ENCODE measurements at regions not wholly inside any gene's neighbourhood (a gene's known extent, or its start where the extent isn't known, plus 50 kb on each side); places are given as distances from the start of the nearest gene placed in this dataset.
"Not testable (repeated sequence)": the region's sequence is repeated elsewhere in the genome, so short reads cannot be mapped to it uniquely, and the experiment has no call there.

DNA sequence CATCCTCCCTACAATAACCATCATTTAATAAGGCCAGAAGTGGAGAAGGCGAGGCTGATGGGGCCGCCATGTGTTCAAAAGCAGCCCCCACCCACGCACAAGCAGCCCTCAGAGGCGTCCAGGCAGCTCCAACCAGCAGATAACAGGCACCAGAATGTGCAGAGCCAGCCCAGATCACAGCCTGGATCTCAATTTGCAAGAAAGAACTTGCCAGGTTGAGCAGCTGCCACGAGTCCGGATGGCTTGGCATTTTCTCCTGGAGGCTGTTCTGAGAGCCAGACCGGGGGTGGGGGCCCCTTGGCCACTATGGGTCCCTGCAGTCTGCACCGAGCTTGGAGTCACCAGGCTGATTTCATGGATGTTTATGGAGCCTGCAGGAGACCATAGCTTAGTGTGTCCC lies 338.1 kb downstream of the PREX1 start:
- DNase-seq = no peak

DNA sequence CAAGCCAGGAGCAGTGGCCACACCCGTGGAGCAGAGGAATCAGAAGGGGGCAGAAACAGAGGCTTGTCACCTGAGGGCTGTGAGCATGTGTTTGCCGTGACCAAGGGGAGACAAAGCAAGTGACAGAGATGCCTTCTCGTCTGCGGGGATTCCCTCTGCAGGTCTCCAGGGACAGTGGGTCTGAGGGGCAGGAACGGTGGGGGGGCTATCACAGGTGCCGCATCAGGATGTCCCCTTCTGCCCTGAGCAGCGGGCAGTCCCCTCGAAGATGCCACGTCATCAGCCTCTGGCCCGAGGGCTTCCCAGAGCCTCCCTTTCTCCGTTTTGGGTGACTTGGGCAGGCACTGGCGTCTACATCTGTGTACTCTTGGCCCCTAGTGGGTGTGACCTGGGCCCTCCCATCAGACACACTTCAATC lies 338.7 kb downstream of the PREX1 start:
- DNase-seq = no peak

DNA sequence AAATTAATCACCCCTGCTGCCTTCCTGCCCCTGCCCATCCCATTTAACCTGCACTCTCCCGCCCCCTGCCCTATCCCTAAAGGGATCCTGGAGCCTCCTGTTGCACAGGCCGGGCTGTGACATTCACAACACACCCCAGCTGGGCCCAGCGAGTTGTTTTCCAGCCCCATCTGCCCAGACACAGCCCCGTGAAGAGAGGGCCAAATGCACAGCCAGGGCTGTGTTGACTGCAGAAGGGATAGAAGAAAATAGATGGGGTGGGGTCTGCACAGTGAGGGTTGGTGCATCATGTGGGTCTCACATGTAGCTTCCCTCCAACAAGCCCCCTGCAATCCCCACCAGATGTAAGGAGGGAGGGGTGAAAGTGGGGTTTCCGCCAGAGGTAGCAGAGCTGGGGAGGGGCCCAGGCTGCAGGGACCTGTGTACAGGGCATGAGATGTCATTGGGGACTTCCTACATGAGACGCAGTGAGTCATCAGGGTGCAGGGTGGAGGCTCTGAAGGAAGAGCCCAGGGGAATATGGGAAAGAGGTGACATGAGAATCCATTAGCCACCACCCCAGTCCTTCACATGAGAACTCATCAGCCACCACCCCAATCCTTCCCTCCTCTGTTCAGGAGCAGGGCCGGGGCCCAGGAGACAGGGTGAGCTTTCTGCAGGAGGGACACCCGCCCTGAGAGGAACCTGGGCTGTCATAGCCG lies 339.3 kb downstream of the PREX1 start:
- DNase-seq = not testable (repeated sequence)

DNA sequence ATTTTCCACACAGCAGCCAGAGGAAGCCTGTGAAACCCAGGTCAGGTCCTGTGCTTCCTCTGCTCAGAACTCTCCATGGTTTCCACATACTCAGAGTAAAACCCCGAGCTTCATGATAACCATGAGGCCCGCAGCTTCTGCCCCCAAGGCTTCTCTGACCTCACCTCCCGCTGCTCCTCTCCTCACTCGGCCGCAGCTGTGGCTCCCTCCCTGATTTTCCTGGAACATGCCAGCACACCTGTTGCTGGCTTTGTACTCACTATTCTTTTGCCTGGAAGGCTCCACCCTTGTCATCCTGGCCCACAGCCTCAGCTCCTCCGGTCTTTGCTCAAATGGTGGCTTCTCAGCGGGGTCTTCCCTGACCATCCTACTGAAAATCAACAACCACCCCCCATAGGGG lies 341.7 kb downstream of the PREX1 start:
- DNase-seq = no peak

DNA sequence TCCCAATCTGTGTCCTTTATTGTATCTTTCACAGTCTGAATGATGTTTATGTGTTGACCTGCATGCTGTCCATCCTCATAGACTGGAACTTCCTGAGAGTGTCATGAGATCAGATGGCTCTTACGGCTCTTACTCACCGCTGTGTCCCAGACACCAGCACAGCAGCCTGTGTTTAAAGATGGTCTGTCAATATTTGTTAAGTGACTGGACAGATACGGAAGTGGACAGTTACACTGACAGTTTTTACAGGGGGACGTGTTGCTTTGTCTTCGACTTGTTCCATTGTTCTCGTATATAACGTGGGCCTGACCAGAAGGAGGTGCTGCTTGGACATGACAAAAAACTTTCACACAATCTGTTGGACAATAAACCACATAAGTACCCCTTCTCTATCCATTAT lies 342.6 kb downstream of the PREX1 start:
- not testable (repeated sequence) for DNase-seq

DNA sequence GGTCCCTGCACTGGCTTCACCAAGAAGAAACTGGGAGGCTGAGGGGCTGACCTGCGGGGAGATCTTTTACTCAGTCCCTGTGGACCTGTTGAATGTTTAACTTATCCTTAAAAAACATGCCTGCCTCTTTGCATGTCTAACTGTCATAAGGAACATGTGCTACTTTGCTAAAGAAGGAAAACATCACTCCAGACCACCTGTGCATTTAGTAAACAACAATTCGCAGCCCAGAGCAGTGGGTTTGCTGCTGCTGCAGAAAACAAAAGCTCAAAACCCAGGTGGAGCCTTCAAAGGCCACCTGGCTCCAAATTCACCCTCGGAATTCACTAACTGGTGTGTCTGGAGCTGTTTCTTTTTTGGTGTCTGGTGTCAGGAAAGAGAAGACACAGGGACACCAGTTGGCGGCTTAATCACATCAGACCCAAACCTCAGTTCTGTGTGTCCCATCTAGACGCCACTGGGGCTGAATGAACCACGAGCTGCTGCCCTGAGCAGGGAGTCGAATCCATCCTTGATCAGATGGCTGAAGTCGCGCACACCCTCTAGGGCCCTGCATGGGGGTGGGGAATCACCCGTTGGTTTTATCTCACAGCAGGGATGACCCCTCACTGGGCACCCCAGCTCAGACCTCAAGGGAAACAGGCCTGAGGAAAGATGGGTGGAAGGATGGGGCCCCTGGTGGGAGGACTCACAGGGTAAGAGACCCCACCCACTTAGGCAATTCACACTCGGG lies 344.3 kb downstream of the PREX1 start:
- DNase-seq = no peak

DNA sequence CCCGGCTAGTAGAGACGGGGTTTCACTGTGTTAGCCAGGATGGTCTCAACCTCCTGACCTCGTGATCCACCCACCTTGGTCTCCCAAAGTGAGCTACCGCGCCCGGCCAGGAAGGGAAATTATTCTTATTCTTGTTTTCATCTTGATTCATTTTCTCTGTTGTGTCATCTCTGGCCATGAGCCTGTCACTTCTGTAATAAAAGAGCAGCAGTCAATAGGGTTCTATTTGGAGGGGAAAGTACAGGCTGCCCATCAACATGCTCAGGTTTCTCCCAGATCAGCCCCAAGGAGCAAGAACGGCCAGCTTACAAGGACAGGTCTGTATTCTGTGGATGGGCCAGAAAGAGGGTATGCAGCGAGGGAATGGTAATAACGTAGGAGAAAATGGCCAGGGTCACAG lies 345.0 kb downstream of the PREX1 start:
- no peak for DNase-seq

DNA sequence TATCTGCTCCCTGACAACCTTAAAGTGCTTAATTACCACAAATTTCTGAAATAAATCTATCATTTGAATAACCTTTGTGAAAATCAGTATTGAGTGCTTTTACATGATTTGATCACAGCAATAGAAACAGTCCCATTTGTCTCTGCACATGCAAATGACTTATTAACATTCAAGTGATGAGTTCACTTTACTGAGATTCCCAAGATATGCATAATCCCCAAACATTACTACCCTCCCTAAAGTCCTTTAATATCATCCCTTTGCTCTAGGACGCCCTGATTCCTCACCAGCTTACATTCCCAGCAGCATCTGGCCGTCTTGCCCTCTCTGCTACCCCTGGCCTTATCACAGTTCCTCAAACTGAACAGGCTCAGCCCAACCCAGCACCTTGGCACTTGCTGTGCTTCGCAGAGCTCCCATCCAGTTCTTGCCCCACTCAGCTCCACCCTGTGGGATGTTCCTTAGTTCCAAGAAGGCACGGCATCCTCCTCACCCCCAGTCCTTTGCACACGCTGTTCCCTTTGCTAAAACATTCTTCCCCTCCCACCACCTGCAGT lies 347.5 kb downstream of the PREX1 start:
- no peak for DNase-seq

DNA sequence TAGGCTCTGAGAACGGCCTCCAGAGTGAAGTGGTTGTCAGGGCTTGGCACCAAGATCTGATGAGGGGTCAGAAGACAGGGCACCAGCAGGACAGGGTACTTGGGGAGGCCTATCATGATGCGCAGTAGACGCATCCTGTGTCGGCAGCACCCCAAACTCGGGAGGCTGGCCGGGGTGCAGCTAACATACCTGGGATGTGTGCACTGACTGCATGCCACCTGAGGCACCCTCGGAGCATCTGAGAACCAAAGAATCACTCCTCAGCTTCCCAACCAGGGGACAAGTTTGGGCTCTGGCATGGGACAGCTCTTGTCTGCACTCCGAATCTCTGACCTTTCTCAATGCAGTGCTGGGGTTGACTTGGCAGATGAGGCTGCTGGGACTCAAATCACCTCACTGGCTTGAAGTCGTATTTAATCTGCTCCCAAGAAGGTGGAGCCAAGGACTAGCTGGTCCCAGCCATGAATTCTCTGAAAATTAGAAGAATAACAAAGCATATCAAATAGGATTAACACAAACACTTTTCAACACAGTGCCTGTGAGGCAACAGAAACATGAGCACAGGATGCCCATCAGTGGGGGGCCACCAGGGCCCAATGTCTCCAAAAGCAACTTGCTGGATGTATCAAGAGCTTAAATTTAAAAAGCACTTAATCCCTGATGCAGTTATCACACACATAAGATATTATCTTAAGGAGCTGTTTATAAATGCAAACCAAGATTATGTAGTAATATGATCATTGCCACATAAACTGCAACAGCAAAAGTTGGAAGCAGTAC lies 348.8 kb downstream of the PREX1 start:
- DNase-seq = no peak

DNA sequence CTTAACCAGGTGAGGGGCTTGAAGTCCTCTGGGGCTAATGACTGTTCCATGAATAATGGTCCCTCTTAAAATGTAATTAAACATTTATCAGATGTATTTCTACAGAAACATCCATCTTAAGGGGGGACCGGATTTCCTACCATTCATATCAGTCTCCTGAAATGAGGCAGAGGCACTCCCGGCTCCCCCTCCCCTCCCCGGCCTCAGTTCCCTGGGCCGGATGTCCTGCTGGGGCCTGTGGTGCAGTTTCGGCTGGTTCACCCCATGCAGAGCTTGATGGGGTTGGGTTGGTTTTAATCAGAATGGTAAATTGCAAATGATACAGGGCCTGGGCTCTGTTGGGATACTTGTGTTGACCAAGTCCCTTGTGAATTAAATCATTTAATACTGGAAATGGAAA lies 349.4 kb downstream of the PREX1 start:
- DNase-seq = no peak

DNA sequence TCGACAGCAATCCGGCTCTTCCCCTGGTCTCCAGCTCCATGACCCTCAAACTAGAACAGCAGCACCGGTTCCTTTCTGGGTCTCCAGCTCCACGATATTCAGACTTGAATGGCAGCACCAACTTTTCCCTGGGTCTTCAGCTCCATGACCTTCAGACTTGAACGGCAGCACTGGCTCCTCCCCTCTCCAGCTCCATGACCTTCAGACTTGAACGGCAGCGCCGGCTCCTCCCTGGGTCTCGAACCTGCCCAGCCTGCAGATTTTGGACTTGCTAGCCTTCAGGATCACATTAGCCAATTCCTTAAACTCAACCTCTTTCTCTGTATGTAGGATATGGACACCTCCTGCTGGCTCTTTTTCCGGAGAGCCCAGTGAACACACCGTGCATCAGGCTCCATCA lies 350.9 kb downstream of the PREX1 start:
- DNase-seq = no peak

DNA sequence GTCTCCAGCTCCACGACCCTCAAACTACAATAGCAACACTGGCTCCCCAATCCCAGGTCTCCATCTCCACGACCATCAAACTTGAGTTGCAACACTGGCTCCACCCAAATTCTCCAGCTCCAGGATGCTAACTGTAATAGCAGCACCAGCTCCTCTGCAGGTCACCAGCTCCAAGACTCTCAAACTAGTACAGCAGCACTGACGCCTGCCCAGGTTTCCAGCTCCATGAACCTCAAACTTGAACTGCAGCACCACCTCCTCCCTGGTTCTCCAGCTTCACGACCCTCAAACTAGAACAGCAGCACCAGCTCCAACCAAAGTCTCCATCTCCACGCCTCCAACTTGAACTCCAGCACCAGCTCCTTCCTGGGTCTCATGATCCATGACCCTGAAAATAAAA lies 353.8 kb downstream of the PREX1 start:
- no peak for DNase-seq

DNA sequence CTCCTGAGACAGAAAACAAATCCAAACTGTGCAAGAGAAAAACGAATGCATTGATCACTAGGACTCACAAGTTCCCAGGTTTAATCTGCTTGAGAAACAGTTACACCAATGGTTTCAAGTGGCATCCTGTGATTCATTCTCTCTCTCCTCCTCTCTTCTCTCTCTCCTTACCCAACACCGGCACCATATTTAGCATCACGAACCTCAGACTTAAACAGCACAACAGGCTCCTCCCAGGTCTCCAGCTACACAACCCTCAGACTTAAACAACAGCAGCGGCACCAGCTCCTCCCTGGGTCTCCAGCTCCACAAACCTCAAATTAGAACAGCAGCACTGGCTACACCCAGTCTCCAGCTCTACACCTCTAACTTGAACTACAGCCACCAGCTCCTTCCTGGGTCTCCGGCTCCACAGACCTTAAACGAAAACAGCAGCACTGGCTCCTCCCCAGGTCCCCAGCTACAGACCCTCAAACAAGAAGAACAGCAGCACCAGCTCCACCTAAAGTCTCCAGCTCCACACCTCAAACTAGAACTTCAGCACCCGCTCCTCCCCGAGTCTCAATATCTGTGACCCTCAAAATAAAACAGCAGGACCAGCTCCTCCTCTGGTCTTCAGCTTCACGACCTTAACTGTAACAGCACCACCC lies 355.9 kb downstream of the PREX1 start:
- no peak for DNase-seq

DNA sequence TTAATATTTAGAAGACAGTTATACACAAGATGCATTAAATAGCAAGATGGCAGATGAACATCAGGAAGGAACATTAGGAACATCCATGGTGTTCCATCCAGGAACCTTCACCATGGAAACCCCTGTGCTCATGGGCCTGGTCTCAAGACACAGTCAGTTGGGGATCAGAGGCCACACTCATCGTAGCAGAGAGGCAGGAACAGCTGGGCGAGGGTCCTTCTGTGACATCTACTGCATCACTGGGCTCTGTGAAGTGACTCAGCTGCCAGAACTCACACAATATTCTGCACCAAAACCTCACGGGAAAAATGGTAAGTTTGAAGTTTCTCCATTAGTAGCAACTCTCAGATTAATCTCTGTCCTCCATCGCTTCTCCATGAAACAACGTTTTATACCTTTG lies 356.6 kb downstream of the PREX1 start:
- no peak for DNase-seq

DNA sequence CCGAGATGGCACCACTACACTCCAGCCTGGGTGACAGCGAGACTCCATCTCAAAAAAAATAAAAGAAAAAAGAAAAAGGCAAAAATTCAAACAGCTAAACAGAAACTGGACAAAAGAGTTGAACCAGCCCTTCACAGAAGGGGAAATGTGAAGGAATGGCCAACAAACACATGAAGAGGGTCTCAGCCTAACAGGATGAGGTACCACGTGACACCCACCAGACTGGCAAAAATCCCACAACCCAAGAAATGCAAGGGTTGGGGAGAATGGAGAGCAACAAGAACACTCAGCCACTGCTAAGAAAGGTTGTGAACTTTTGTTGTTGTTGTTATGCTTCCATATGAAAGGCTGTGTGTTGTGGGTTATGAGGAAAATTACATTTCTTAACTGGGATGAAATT lies 357.7 kb downstream of the PREX1 start:
- DNase-seq = no peak

DNA sequence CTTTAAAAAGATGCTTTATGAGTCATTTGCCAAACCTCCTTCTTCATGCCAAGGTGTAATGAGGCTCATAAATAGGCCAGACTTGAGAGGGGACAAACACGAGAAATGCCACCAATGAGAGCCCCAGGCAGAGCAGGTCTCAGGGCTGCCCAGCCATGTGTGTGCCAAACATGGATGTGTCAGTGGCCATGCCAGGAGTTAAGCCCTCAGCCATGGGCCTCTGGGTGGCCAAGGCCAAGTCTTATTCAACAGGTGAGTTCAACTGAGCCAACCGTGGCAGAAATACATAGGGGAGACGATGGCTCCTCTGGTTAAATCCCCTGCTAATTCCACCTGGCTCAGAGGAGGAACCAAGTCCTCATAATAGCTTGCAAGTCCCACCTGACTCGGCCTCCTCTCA lies 358.8 kb downstream of the PREX1 start:
- DNase-seq = no peak

DNA sequence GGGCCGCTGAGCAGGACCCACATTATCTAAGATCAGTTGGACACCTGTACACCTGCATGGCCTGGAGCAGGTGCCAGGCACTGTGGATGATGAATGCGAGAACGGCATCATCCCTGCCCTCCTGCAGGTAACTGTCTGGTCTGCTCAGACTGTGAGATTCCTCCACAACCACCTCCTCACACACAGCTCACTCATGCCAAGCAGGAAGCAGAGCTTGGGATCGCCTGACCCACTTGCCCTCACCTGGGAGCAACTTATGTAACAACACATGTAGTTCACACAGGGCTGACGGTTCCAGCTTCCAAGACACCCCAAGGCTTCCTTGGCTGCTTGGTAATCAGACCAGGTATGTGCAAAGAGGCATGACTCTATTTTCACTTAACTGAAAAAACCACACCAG lies 359.2 kb downstream of the PREX1 start:
- DNase-seq = no peak

DNA sequence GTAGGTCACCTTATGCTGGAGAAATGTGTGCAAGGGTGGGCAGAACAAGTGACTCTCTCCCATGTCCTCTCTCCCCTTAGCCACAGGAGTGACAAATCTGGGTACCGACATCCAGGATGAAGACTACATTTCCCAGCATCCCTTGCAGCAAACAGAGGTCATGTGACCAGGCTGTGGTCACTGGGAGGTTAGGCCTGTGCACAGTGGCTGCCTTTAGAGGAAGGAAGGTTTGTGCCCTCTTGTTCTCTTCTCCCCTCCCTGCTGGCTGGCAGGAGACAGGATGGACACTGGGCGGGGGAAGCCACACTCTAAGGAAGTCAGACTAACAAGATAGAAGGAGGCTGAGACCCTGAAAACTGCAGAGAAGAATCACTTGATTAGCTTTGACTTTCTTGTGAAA lies 360.2 kb downstream of the PREX1 start:
- DNase-seq = no peak

DNA sequence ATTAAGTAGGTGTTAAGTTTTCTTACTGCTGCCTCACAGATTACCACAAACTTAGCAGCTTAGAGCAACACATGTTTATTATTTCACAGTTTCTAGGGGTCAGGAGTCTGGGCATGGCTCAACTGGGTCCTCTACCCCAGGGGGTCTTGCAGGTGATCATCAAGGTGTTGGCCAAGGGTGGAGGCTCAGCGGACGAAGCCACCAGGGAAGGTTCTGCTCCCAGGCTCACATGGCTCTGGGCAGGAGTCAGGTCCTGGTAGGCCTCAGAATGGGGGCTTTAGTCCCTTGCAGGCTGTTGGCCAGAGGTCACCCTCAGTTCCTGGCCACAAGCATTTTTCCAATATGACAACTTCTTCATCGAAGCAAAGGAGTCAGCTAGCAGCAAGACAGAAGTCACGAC lies 362.5 kb downstream of the PREX1 start:
- DNase-seq = no peak

DNA sequence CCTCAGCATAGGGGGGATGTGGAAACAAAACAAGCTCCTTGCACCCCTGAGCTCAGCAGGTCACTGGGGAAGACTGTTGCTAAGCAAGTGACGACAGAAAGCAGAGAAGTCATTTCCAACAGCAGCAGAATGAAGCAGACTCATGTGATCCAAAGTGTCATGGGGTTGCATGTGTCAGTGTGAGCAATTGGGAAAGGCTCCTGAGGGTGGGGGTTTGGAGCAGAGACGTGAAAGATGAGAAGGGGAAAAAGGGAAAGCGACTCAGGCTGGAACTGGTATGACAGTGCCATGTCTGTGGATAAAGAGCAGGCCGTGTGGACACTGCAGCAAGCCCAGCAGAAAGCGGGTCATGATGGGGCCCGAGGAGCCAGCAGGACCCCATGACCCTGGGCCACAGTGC lies 363.9 kb downstream of the PREX1 start:
- no peak for DNase-seq

DNA sequence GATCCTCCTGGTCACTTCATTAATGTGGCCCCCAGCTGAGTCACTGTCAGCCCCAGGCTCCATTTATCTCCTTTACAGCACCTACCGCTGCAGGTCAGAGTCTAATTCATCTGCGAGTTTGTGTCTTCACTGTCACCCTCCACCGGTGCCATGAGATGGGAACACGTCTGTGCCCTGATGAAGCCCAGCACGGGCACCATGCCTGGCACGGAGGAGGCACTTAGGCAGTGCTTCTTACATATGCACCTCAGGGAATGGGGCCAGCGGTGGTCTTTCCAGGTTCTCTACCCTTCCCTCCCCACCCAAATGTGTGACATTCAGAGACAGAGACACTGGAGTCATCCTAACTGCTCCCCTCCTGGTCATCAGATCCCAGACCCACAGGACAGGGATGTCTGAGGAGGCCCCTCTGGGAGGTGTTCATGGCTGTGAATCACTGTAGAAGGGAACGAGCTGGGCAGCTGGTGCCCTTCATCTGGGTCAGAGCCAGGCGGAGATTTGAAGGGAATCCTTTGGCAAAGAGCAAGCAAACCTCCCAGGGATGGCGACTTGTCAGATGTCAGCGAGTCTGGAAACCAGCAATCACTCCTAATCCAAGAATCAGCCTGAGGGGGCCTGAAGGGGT lies 364.6 kb downstream of the PREX1 start:
- DNase-seq = no peak

DNA sequence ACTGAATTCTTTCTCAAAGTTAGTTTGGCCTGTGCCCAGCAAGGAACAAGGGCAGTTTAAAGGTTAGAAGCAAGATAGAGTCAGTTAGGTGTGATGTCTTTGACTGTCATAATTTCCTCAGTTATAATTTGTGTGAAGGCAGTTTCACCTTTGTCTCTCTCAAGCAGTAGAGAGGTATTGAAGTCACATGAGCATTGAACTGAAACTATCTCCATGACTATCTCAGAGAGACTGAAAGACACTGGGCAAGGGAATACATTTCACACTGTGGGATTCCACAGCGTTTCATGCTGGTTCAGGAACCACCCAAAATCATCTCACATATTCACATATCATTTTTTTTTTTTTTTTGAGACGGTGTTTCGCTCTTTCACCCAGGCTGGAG lies 366.1 kb downstream of the PREX1 start:
- no peak for DNase-seq

All from NCI-H1105 (cell line).